HFFc6 (cell line): ENCODE measurements at regions not wholly inside any gene's neighbourhood (a gene's known extent, or its start where the extent isn't known, plus 50 kb on each side); places are given as distances from the start of the nearest gene placed in this dataset.

Experiments
- DNase-seq: peaks from one replicate; pipeline ENCODE4 v3.0.0-alpha.2; 2018
- H3K27ac Mint-ChIP-seq: 2 replicates; pipeline ENCODE4 v1.8.0; 2020; ENCODE audit warnings: mild to moderate bottlenecking, mixed read lengths
- H3K27me3 Mint-ChIP-seq: 2 replicates; pipeline ENCODE4 v1.8.0; 2021; ENCODE audit warnings: mild to moderate bottlenecking, moderate library complexity, mixed read lengths; ENCODE audit not compliant: insufficient read depth
- H3K36me3 Mint-ChIP-seq: 2 replicates; pipeline ENCODE4 v1.8.0; 2021; ENCODE audit warnings: low read depth, mixed read lengths
- H3K4me1 Mint-ChIP-seq: 2 replicates; pipeline ENCODE4 v1.8.0; 2020; ENCODE audit warnings: low read depth, mixed read lengths
- H3K4me3 Mint-ChIP-seq: 2 replicates; pipeline ENCODE4 v1.8.0; 2020; ENCODE audit warnings: mild to moderate bottlenecking, moderate library complexity, mixed read lengths
- H3K9me3 Mint-ChIP-seq: 2 replicates; pipeline ENCODE4 v1.8.0; 2020; ENCODE audit warnings: mild to moderate bottlenecking, mixed read lengths
- TF ChIP-seq, protein P1 (sequence below): fragments of 200-600 bp; sonication (generic); IDR thresholded peaks from 2 replicates; pipeline ENCODE4 v1.5.0; 2021; ENCODE audit warnings: antibody characterized with exemption, mild to moderate bottlenecking

DNA sequence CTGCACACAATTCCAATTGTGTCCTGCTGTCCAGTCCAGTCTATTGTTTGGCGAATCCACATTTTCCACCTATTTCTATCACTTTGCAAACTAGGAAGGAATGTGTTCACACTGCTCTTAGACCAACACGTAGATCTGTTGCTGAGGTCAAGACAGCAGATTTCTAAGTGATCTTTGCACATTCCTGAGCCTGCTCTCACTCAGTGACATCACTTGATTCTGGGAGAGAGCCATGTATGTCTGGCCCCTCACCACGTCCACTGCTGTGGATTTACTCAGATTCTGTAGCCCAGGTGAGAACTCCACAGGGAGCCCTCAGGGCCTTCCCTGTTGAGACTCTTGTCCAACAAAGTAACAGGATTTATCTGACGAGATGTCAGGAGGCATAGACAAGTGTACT is 317.2 kb downstream of the TSN start:
- Mint-ChIP-seq H3K4me3 (no peak overlapping the region), H3K36me3 (no peaks in the 10 kb centered on the region), H3K27me3 (peaks cover 13% of the 10 kb centered on the region; the same call in 1 of the 2 replicates), H3K4me1 (peaks cover 28% of the 10 kb centered on the region), H3K27ac (no peak overlapping the region; the same call in 1 of the 2 replicates), H3K9me3 (no peaks in the 10 kb centered on the region)
- TF ChIP-seq, protein P1, sequence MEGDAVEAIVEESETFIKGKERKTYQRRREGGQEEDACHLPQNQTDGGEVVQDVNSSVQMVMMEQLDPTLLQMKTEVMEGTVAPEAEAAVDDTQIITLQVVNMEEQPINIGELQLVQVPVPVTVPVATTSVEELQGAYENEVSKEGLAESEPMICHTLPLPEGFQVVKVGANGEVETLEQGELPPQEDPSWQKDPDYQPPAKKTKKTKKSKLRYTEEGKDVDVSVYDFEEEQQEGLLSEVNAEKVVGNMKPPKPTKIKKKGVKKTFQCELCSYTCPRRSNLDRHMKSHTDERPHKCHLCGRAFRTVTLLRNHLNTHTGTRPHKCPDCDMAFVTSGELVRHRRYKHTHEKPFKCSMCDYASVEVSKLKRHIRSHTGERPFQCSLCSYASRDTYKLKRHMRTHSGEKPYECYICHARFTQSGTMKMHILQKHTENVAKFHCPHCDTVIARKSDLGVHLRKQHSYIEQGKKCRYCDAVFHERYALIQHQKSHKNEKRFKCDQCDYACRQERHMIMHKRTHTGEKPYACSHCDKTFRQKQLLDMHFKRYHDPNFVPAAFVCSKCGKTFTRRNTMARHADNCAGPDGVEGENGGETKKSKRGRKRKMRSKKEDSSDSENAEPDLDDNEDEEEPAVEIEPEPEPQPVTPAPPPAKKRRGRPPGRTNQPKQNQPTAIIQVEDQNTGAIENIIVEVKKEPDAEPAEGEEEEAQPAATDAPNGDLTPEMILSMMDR = no peak
- peak; percentile 25 for DNase-seq

- H3K4me1 Mint-ChIP-seq = peaks cover 28% of the 10 kb centered on the region
- no peak overlapping the region for H3K4me3 Mint-ChIP-seq
- no peak for DNase-seq
- peaks cover 13% of the 10 kb centered on the region; the same call in 1 of the 2 replicates for H3K27me3 Mint-ChIP-seq
- no peaks in the 10 kb centered on the region for H3K36me3 Mint-ChIP-seq
- no peaks in the 10 kb centered on the region for H3K9me3 Mint-ChIP-seq
- H3K27ac Mint-ChIP-seq = no peak overlapping the region
- TF ChIP-seq, protein P1 = no peak
These were observed 318.8 kb downstream of the TSN start for GRCh38 chr2:122074201-122074600.

GRCh38 chr2:122075381-122075780 is 319.9 kb downstream of the TSN start:
- H3K4me3 Mint-ChIP-seq = no peak overlapping the region
- no peak for DNase-seq
- H3K27ac Mint-ChIP-seq = no peak overlapping the region
- H3K4me1 Mint-ChIP-seq = peaks cover 22% of the 10 kb centered on the region
- TF ChIP-seq, protein P1 = no peak
- peaks cover 12% of the 10 kb centered on the region; the same call in 1 of the 2 replicates for H3K27me3 Mint-ChIP-seq
- H3K36me3 Mint-ChIP-seq = no peaks in the 10 kb centered on the region
- H3K9me3 Mint-ChIP-seq = no peaks in the 10 kb centered on the region

GRCh38 chr2:122077114-122077513 is 321.7 kb downstream of the TSN start:
- no peak overlapping the region for H3K4me3 Mint-ChIP-seq
- H3K4me1 Mint-ChIP-seq = peaks cover 9% of the 10 kb centered on the region
- no peaks in the 10 kb centered on the region for H3K36me3 Mint-ChIP-seq
- no peak overlapping the region for H3K27ac Mint-ChIP-seq
- peaks cover 17% of the 10 kb centered on the region for H3K27me3 Mint-ChIP-seq
- no peaks in the 10 kb centered on the region for H3K9me3 Mint-ChIP-seq
- TF ChIP-seq, protein P1 = no peak
- DNase-seq = no peak

- H3K36me3 Mint-ChIP-seq = no peaks in the 10 kb centered on the region
These were observed 322.3 kb downstream of the TSN start for GRCh38 chr2:122077771-122078170.

More at GRCh38 chr2:122077771-122078170, 322.3 kb downstream of the TSN start:
- H3K27ac Mint-ChIP-seq = no peak overlapping the region
- H3K9me3 Mint-ChIP-seq = no peaks in the 10 kb centered on the region
- H3K4me1 Mint-ChIP-seq = peaks cover 3% of the 10 kb centered on the region
- no peak overlapping the region for H3K4me3 Mint-ChIP-seq
- TF ChIP-seq, protein P1 = no peak
- no peak for DNase-seq
- peaks cover 14% of the 10 kb centered on the region for H3K27me3 Mint-ChIP-seq
